ENCODE measurements at regions not wholly inside any gene's neighbourhood (a gene's known extent, or its start where the extent isn't known, plus 50 kb on each side); places are given as distances from the start of the nearest gene placed in this dataset.

DNA sequence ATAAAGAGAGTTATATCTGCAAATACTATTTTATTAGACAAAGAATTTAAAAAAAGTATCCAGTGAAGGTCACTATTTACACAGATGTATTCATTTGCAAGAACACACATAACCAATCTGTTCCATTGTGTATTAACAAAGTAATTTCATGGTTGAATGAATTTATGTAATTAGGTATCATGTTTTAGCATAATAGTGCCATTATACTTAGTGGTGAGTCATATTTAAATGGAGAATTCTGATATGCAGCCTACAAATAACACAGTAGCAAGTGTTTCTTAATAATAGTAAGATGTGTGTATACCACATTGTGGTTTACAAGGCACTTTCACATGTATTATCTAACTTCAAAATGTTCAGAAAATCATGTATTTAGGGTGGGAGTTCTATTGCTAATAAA is 1028.5 kb upstream of the ACO1 start:
- TF ChIP-seq, protein P1, sequence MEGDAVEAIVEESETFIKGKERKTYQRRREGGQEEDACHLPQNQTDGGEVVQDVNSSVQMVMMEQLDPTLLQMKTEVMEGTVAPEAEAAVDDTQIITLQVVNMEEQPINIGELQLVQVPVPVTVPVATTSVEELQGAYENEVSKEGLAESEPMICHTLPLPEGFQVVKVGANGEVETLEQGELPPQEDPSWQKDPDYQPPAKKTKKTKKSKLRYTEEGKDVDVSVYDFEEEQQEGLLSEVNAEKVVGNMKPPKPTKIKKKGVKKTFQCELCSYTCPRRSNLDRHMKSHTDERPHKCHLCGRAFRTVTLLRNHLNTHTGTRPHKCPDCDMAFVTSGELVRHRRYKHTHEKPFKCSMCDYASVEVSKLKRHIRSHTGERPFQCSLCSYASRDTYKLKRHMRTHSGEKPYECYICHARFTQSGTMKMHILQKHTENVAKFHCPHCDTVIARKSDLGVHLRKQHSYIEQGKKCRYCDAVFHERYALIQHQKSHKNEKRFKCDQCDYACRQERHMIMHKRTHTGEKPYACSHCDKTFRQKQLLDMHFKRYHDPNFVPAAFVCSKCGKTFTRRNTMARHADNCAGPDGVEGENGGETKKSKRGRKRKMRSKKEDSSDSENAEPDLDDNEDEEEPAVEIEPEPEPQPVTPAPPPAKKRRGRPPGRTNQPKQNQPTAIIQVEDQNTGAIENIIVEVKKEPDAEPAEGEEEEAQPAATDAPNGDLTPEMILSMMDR (IDR thresholded peaks at IDR 0.05; ENCODE audit: low read length): no peak
- no peak for TF ChIP-seq EZH2phosphoT487 (IDR thresholded peaks at IDR 0.05; ENCODE audit: low read length)
